Liver (tissue), 3 donors: ENCODE measurements at regions not wholly inside any gene's neighbourhood (a gene's known extent, or its start where the extent isn't known, plus 50 kb on each side); places are given as distances from the start of the nearest gene placed in this dataset.

ENCODE experiments used
- FOXA1 ChIP-seq: IDR thresholded peaks from 2 replicates; pipeline ENCODE4 v1.6.1; 2016; ENCODE audit warnings: antibody characterized with exemption
- GABPA ChIP-seq, 2 donors: IDR thresholded peaks in 1 of 2; conservative IDR thresholded peaks in 1 of 2; 2 replicates each; pipeline ENCODE4 v1.6.1; 2016; ENCODE audit warnings: antibody characterized with exemption in 2 of 2, mild to moderate bottlenecking in 1 of 2, moderate library complexity in 1 of 2
- HNF4G ChIP-seq: IDR thresholded peaks from 2 replicates; pipeline ENCODE4 v1.6.1; 2016; ENCODE audit warnings: antibody characterized with exemption
- JUND ChIP-seq, 2 donors: IDR thresholded peaks; 2 replicates each; pipeline ENCODE4 v1.6.1; 2016; ENCODE audit warnings: antibody characterized with exemption in 2 of 2
- NR2F2 ChIP-seq: IDR thresholded peaks from 2 replicates; pipeline ENCODE4 v1.6.1; 2016; ENCODE audit warnings: antibody characterized with exemption
- RAD21 ChIP-seq, 2 donors: IDR thresholded peaks; 2 replicates each; pipeline ENCODE4 v1.6.1; 2016; ENCODE audit warnings: antibody characterized with exemption in 2 of 2, mild to moderate bottlenecking in 2 of 2
- SP1 ChIP-seq: IDR thresholded peaks from 2 replicates; pipeline ENCODE4 v1.6.1; 2018; ENCODE audit warnings: antibody characterized with exemption, mild to moderate bottlenecking
- TAF1 ChIP-seq: conservative IDR thresholded peaks from 2 replicates; pipeline ENCODE4 v1.6.1; 2016; ENCODE audit warnings: antibody characterized with exemption, mild to moderate bottlenecking
- YY1 ChIP-seq: IDR thresholded peaks from 2 replicates; pipeline ENCODE4 v1.6.1; 2016; ENCODE audit warnings: antibody characterized with exemption, mild to moderate bottlenecking
- TF ChIP-seq, protein P1 (sequence below): fragments of 150-350 bp; IDR thresholded peaks from 2 replicates; pipeline ENCODE4 v1.5.1; 2017; ENCODE audit warnings: improper control_type of control experiment, low read depth, low read length; ENCODE audit not compliant: missing input control
- TF ChIP-seq, protein P2 (sequence below): IDR thresholded peaks from 2 replicates; pipeline ENCODE4 v1.6.1; 2016; ENCODE audit warnings: antibody characterized with exemption, mild to moderate bottlenecking
- TF ChIP-seq, protein P3 (sequence below): IDR thresholded peaks from 2 replicates; pipeline ENCODE4 v1.6.1; 2016; ENCODE audit warnings: antibody characterized with exemption
- TF ChIP-seq, protein P4 (sequence below): IDR thresholded peaks from 2 replicates; pipeline ENCODE4 v1.6.1; 2016; ENCODE audit warnings: antibody characterized with exemption
- TF ChIP-seq, protein P5 (sequence below): IDR thresholded peaks from 2 replicates; pipeline ENCODE4 v1.6.1; 2016; ENCODE audit warnings: antibody characterized with exemption
- donor health status: healthy.
- donor health status: healthy.

DNA sequence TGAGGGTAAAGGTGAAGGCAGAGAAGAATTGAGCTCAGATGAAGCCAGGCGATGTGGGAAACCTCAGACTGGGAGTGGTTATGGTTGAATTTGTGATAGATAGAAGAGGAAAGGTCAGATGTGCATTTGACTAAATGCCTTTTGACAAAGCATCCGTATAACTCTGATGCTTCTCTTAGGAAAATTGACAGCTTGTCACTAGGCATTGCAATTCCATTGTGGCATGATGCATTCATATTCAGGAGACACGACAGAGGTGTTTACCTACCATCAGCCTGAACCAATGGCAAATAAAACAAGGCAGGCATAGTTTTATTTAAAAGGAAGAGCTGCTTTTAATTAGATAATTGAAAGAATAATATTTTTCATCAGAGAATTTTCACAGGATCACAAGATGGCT, 325.1 kb upstream of the IGFBP7 start:
- TF ChIP-seq, protein P1, sequence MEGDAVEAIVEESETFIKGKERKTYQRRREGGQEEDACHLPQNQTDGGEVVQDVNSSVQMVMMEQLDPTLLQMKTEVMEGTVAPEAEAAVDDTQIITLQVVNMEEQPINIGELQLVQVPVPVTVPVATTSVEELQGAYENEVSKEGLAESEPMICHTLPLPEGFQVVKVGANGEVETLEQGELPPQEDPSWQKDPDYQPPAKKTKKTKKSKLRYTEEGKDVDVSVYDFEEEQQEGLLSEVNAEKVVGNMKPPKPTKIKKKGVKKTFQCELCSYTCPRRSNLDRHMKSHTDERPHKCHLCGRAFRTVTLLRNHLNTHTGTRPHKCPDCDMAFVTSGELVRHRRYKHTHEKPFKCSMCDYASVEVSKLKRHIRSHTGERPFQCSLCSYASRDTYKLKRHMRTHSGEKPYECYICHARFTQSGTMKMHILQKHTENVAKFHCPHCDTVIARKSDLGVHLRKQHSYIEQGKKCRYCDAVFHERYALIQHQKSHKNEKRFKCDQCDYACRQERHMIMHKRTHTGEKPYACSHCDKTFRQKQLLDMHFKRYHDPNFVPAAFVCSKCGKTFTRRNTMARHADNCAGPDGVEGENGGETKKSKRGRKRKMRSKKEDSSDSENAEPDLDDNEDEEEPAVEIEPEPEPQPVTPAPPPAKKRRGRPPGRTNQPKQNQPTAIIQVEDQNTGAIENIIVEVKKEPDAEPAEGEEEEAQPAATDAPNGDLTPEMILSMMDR = no peak
- TF ChIP-seq, protein P2, sequence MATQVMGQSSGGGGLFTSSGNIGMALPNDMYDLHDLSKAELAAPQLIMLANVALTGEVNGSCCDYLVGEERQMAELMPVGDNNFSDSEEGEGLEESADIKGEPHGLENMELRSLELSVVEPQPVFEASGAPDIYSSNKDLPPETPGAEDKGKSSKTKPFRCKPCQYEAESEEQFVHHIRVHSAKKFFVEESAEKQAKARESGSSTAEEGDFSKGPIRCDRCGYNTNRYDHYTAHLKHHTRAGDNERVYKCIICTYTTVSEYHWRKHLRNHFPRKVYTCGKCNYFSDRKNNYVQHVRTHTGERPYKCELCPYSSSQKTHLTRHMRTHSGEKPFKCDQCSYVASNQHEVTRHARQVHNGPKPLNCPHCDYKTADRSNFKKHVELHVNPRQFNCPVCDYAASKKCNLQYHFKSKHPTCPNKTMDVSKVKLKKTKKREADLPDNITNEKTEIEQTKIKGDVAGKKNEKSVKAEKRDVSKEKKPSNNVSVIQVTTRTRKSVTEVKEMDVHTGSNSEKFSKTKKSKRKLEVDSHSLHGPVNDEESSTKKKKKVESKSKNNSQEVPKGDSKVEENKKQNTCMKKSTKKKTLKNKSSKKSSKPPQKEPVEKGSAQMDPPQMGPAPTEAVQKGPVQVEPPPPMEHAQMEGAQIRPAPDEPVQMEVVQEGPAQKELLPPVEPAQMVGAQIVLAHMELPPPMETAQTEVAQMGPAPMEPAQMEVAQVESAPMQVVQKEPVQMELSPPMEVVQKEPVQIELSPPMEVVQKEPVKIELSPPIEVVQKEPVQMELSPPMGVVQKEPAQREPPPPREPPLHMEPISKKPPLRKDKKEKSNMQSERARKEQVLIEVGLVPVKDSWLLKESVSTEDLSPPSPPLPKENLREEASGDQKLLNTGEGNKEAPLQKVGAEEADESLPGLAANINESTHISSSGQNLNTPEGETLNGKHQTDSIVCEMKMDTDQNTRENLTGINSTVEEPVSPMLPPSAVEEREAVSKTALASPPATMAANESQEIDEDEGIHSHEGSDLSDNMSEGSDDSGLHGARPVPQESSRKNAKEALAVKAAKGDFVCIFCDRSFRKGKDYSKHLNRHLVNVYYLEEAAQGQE = no peak
- TF ChIP-seq YY1 (no peak), FOXA1 (no peak), RAD21 (IDR thresholded peaks at IDR 0.05) (no peak), GABPA (IDR thresholded peaks at IDR 0.05 in 1 of 2, conservative IDR thresholded peaks at IDR 0.05 in 1 of 2) (no peak), TAF1 (no peak), SP1 (no peak), JUND (IDR thresholded peaks at IDR 0.05) (no peak), NR2F2 (no peak), HNF4G (no peak)
- TF ChIP-seq, protein P3, sequence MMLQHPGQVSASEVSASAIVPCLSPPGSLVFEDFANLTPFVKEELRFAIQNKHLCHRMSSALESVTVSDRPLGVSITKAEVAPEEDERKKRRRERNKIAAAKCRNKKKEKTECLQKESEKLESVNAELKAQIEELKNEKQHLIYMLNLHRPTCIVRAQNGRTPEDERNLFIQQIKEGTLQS = no peak
- TF ChIP-seq, protein P4, sequence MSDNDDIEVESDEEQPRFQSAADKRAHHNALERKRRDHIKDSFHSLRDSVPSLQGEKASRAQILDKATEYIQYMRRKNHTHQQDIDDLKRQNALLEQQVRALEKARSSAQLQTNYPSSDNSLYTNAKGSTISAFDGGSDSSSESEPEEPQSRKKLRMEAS = no peak
- TF ChIP-seq, protein P5, sequence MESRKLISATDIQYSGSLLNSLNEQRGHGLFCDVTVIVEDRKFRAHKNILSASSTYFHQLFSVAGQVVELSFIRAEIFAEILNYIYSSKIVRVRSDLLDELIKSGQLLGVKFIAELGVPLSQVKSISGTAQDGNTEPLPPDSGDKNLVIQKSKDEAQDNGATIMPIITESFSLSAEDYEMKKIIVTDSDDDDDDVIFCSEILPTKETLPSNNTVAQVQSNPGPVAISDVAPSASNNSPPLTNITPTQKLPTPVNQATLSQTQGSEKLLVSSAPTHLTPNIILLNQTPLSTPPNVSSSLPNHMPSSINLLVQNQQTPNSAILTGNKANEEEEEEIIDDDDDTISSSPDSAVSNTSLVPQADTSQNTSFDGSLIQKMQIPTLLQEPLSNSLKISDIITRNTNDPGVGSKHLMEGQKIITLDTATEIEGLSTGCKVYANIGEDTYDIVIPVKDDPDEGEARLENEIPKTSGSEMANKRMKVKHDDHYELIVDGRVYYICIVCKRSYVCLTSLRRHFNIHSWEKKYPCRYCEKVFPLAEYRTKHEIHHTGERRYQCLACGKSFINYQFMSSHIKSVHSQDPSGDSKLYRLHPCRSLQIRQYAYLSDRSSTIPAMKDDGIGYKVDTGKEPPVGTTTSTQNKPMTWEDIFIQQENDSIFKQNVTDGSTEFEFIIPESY = no peak
